HEK293T (cell line): ENCODE measurements at regions not wholly inside any gene's neighbourhood (a gene's known extent, or its start where the extent isn't known, plus 50 kb on each side); places are given as distances from the start of the nearest gene placed in this dataset.

Experiments used
- CTCF ChIA-PET: fragments of 350-600 bp; formaldehyde crosslinking; extraction: SDS; loops from one replicate; lab custom pipeline; 2021; ENCODE audit warnings: antibody characterized with exemption, inconsistent platforms; lab: Yijun Ruan, JAX
- POLR2A ChIA-PET: fragments of 350-600 bp; formaldehyde crosslinking; extraction: SDS; loops from one replicate; lab custom pipeline; 2020; ENCODE audit warnings: antibody characterized with exemption, inconsistent platforms; lab: Yijun Ruan, JAX
- DNase-seq: peaks from one replicate; pipeline ENCODE4 v3.0.0; 2012; ENCODE audit warnings: mixed read lengths; ENCODE audit errors: extremely low spot score
- ARNT ChIP-seq: fragments of 450-650 bp; IDR thresholded peaks from 2 replicates; pipeline ENCODE4 v1.6.1; 2017; ENCODE audit warnings: mild to moderate bottlenecking
- BHLHE40 ChIP-seq: fragments of 450-650 bp; IDR thresholded peaks from 2 replicates; pipeline ENCODE4 v1.6.1; 2016; ENCODE audit warnings: mild to moderate bottlenecking, moderate library complexity, borderline replicate concordance
- CTBP1 ChIP-seq: fragments of 450-650 bp; IDR thresholded peaks from 2 replicates; pipeline ENCODE4 v1.6.1; 2016; ENCODE audit warnings: borderline replicate concordance
- ELF4 ChIP-seq: fragments of 450-650 bp; IDR thresholded peaks from 2 replicates; pipeline ENCODE4 v1.6.1; 2017; ENCODE audit warnings: antibody characterized with exemption
- FOXA1 ChIP-seq: fragments of 450-650 bp; IDR thresholded peaks from 2 replicates; pipeline ENCODE4 v1.6.1; 2016; ENCODE audit warnings: mild to moderate bottlenecking
- FOXK2 ChIP-seq: fragments of 450-650 bp; IDR thresholded peaks from 2 replicates; pipeline ENCODE4 v1.6.1; 2016; ENCODE audit warnings: mild to moderate bottlenecking
- FOXM1 ChIP-seq: fragments of 450-650 bp; IDR thresholded peaks from 2 replicates; pipeline ENCODE4 v1.6.1; 2017; ENCODE audit warnings: mild to moderate bottlenecking, borderline replicate concordance
- HDGF ChIP-seq: fragments of 450-650 bp; IDR thresholded peaks from 2 replicates; pipeline ENCODE4 v1.6.1; 2017; ENCODE audit warnings: antibody characterized with exemption, borderline replicate concordance
- L3MBTL2 ChIP-seq: fragments of 450-650 bp; conservative IDR thresholded peaks from 2 replicates; pipeline ENCODE4 v1.6.1; 2016; ENCODE audit warnings: mild to moderate bottlenecking
- LEF1 ChIP-seq: fragments of 450-650 bp; IDR thresholded peaks from 2 replicates; pipeline ENCODE4 v1.6.1; 2017; ENCODE audit warnings: mild to moderate bottlenecking, borderline replicate concordance
- NFRKB ChIP-seq: fragments of 450-650 bp; IDR thresholded peaks from 2 replicates; pipeline ENCODE4 v1.6.1; 2016; ENCODE audit warnings: mild to moderate bottlenecking, moderate library complexity
- PKNOX1 ChIP-seq: fragments of 450-650 bp; IDR thresholded peaks from 2 replicates; pipeline ENCODE4 v1.6.1; 2016
- SP1 ChIP-seq: fragments of 450-650 bp; IDR thresholded peaks from 2 replicates; pipeline ENCODE4 v1.6.1; 2017
- SUZ12 ChIP-seq: fragments of 450-650 bp; IDR thresholded peaks from 2 replicates; pipeline ENCODE4 v1.6.1; 2016; ENCODE audit warnings: mild to moderate bottlenecking
- TARDBP ChIP-seq: fragments of 450-650 bp; IDR thresholded peaks from 2 replicates; pipeline ENCODE4 v1.6.1; 2016
- ZNF384 ChIP-seq: fragments of 450-650 bp; IDR thresholded peaks from 2 replicates; pipeline ENCODE4 v1.6.1; 2016

- CTCF ChIA-PET, result no interaction called here
- POLR2A ChIA-PET, result no interaction called here
- TF ChIP-seq NFRKB (no peak), ELF4 (no peak), L3MBTL2 (no peak), FOXM1 (no peak), FOXK2 (no peak), CTBP1 (no peak), BHLHE40 (no peak), PKNOX1 (no peak), LEF1 (no peak)
- no peak for DNase-seq
Measured at GRCh38 chr1:96355961-96356360, 365.6 kb upstream of the PTBP2 start.

GRCh38 chr1:96357141-96357765 lies 364.3 kb upstream of the PTBP2 start:
- POLR2A ChIA-PET, result no interaction called here
- no peak for DNase-seq
- CTCF ChIA-PET, result no interaction called here
- TF ChIP-seq BHLHE40 (no peak), HDGF (no peak), TARDBP (no peak)

- no peak for DNase-seq
- POLR2A ChIA-PET, result no interaction called here
- CTCF ChIA-PET, result no interaction called here
- TF ChIP-seq FOXK2 (no peak), ARNT (no peak), SP1 (no peak), HDGF (no peak), BHLHE40 (no peak), ZNF384 (no peak), FOXM1 (no peak), SUZ12 (no peak), L3MBTL2 (no peak), NFRKB (no peak)
Measured at GRCh38 chr1:96358057-96358456, 363.5 kb upstream of the PTBP2 start.

GRCh38 chr1:96360036-96360795 lies 361.4 kb upstream of the PTBP2 start:
- CTCF ChIA-PET, result no interaction called here
- TF ChIP-seq FOXK2, result no peak
- TF ChIP-seq PKNOX1, result no peak
- TF ChIP-seq SP1, result no peak
- TF ChIP-seq HDGF, result no peak
- no peak for DNase-seq
- POLR2A ChIA-PET, result no interaction called here

GRCh38 chr1:96361271-96361856 lies 360.2 kb upstream of the PTBP2 start:
- POLR2A ChIA-PET, result no interaction called here
- CTCF ChIA-PET, result no interaction called here
- no peak for DNase-seq
- TF ChIP-seq ARNT, result no peak
- no peak for TF ChIP-seq ZNF384
- TF ChIP-seq BHLHE40, result no peak

GRCh38 chr1:96361961-96362360 lies 359.6 kb upstream of the PTBP2 start:
- TF ChIP-seq ZNF384 (no peak), BHLHE40 (no peak), HDGF (no peak), SUZ12 (no peak), CTBP1 (no peak), ELF4 (no peak), FOXA1 (no peak), SP1 (no peak), FOXM1 (no peak), LEF1 (no peak)
- ChIA-PET CTCF (no interaction called here), POLR2A (no interaction called here)
- no peak for DNase-seq

GRCh38 chr1:96362623-96363022 lies 359.0 kb upstream of the PTBP2 start:
- DNase-seq, result no peak
- POLR2A ChIA-PET, result no interaction called here

GRCh38 chr1:96363826-96364225 lies 357.8 kb upstream of the PTBP2 start:
- DNase-seq, result no peak
- no peak for TF ChIP-seq FOXK2
- TF ChIP-seq TARDBP, result no peak
- no peak for TF ChIP-seq FOXA1
- TF ChIP-seq CTBP1, result no peak
- TF ChIP-seq ELF4, result no peak
- no peak for TF ChIP-seq FOXM1
- TF ChIP-seq LEF1, result no peak
- TF ChIP-seq NFRKB, result no peak
- TF ChIP-seq PKNOX1, result no peak
- no peak for TF ChIP-seq ZNF384
- no peak for TF ChIP-seq BHLHE40
- TF ChIP-seq L3MBTL2, result no peak
- no peak for TF ChIP-seq SUZ12
- TF ChIP-seq SP1, result no peak
- TF ChIP-seq HDGF, result no peak
- no peak for TF ChIP-seq ARNT
- POLR2A ChIA-PET, result no interaction called here
- CTCF ChIA-PET, result no interaction called here

More at GRCh38 chr1:96362623-96363022, 359.0 kb upstream of the PTBP2 start:
- TF ChIP-seq FOXM1 (no peak), ARNT (no peak), HDGF (no peak), NFRKB (no peak), CTBP1 (no peak)
- CTCF ChIA-PET, result no interaction called here
